Ishikawa (cell line): ENCODE measurements at regions not wholly inside any gene's neighbourhood (a gene's known extent, or its start where the extent isn't known, plus 50 kb on each side); places are given as distances from the start of the nearest gene placed in this dataset.

ENCODE experiments used
- CEBPB ChIP-seq: IDR thresholded peaks from 2 replicates; pipeline ENCODE4 v1.6.1; 2012
- CREB1 ChIP-seq: IDR thresholded peaks from 2 replicates; pipeline ENCODE4 v1.6.1; 2012; ENCODE audit warnings: low read depth
- EP300 ChIP-seq: IDR thresholded peaks from 2 replicates; pipeline ENCODE4 v1.6.1; 2012; ENCODE audit warnings: borderline replicate concordance
- FOXM1 ChIP-seq: IDR thresholded peaks from 2 replicates; pipeline ENCODE4 v1.6.1; 2012; ENCODE audit warnings: low read depth, borderline replicate concordance
- MAX ChIP-seq: IDR thresholded peaks from 2 replicates; pipeline ENCODE4 v1.6.1; 2012
- NFIC ChIP-seq: IDR thresholded peaks from 2 replicates; pipeline ENCODE4 v1.6.1; 2012
- RAD21 ChIP-seq: IDR thresholded peaks from 2 replicates; pipeline ENCODE4 v1.6.1; 2012; ENCODE audit warnings: low read depth
- REST ChIP-seq: IDR thresholded peaks from 2 replicates; pipeline ENCODE4 v1.6.1; 2012; ENCODE audit warnings: low read depth, mild to moderate bottlenecking
- TAF1 ChIP-seq: IDR thresholded peaks from 2 replicates; pipeline ENCODE4 v1.6.1; 2012; ENCODE audit warnings: low read depth, mild to moderate bottlenecking
- TCF12 ChIP-seq: IDR thresholded peaks from 2 replicates; pipeline ENCODE4 v1.6.1; 2012; ENCODE audit warnings: low read depth
- TEAD4 ChIP-seq: IDR thresholded peaks from 2 replicates; pipeline ENCODE4 v1.6.1; 2012
- YY1 ChIP-seq: IDR thresholded peaks from 2 replicates; pipeline ENCODE4 v1.6.1; 2012; ENCODE audit warnings: low read depth
- ZBTB7A ChIP-seq: IDR thresholded peaks from 2 replicates; pipeline ENCODE4 v1.6.1; 2012; ENCODE audit warnings: low read depth
- TF ChIP-seq, protein P1 (sequence below): IDR thresholded peaks from 2 replicates; pipeline ENCODE4 v1.6.1; 2012

GRCh38 chr3:65019443-65020055 lies 331.7 kb upstream of the ADAMTS9 start:
- no peak for TF ChIP-seq YY1
- no peak for TF ChIP-seq TCF12
- TF ChIP-seq REST, result no peak
- TF ChIP-seq CEBPB, result no peak
- no peak for TF ChIP-seq NFIC
- no peak for TF ChIP-seq TAF1
- TF ChIP-seq MAX, result no peak
- TF ChIP-seq EP300, result no peak
- no peak for TF ChIP-seq FOXM1
- TF ChIP-seq RAD21, result no peak
- no peak for TF ChIP-seq CREB1
- no peak for TF ChIP-seq TEAD4
- TF ChIP-seq ZBTB7A, result no peak
- TF ChIP-seq, protein P1, sequence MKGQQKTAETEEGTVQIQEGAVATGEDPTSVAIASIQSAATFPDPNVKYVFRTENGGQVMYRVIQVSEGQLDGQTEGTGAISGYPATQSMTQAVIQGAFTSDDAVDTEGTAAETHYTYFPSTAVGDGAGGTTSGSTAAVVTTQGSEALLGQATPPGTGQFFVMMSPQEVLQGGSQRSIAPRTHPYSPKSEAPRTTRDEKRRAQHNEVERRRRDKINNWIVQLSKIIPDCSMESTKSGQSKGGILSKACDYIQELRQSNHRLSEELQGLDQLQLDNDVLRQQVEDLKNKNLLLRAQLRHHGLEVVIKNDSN, result no peak
